Kidney tubule cell (primary cell): ENCODE measurements at regions not wholly inside any gene's neighbourhood (a gene's known extent, or its start where the extent isn't known, plus 50 kb on each side); places are given as distances from the start of the nearest gene placed in this dataset.
A peak's percentile ranks its signal among the peaks of the same experiment; 100 is the strongest.
"Not testable (repeated sequence)": the region's sequence is repeated elsewhere in the genome, so short reads cannot be mapped to it uniquely, and the experiment has no call there.

Experiments
- DNase-seq: peaks from one replicate; pipeline ENCODE4 v3.0.0-alpha.2; 2018; ENCODE audit warnings: low spot score

GRCh38 chr4:151519728-151520415 is 110.9 kb downstream of the FHIP1A start:
- DNase-seq: no peak

- DNase-seq: no peak
These were observed 114.0 kb downstream of the FHIP1A start for GRCh38 chr4:151522866-151523519.

GRCh38 chr4:151524610-151525009 is 115.6 kb downstream of the FHIP1A start:
- no peak for DNase-seq

- not testable (repeated sequence) for DNase-seq
These were observed 117.5 kb downstream of the FHIP1A start for GRCh38 chr4:151526489-151526888.

GRCh38 chr4:151527699-151528098 is 118.7 kb downstream of the FHIP1A start:
- peak; percentile 30 for DNase-seq

GRCh38 chr4:151529187-151529586 is 120.2 kb downstream of the FHIP1A start:
- DNase-seq: no peak

- peak; percentile 38 for DNase-seq
These were observed 121.3 kb downstream of the FHIP1A start for GRCh38 chr4:151530230-151530629.

- no peak for DNase-seq
These were observed 121.8 kb downstream of the FHIP1A start for GRCh38 chr4:151530783-151531182.

GRCh38 chr4:151532001-151532708 is 123.2 kb downstream of the FHIP1A start:
- no peak for DNase-seq

- no peak for DNase-seq
These were observed 125.2 kb downstream of the FHIP1A start for GRCh38 chr4:151534195-151534594.

GRCh38 chr4:151535366-151535765 is 126.4 kb downstream of the FHIP1A start:
- no peak for DNase-seq

GRCh38 chr4:151537687-151538086 is 128.7 kb downstream of the FHIP1A start:
- no peak for DNase-seq

- DNase-seq: no peak
These were observed 130.0 kb downstream of the FHIP1A start for GRCh38 chr4:151538963-151539362.

- DNase-seq: peak; percentile 96
These were observed 131.9 kb downstream of the FHIP1A start for GRCh38 chr4:151540728-151541388.

GRCh38 chr4:151541389-151542071 is 132.6 kb downstream of the FHIP1A start:
- peak; percentile 73 for DNase-seq

GRCh38 chr4:151548708-151549107 is 139.7 kb downstream of the FHIP1A start:
- no peak for DNase-seq

- not testable (repeated sequence) for DNase-seq
These were observed 140.4 kb downstream of the FHIP1A start for GRCh38 chr4:151549378-151549777.

- DNase-seq: no peak
These were observed 144.9 kb downstream of the FHIP1A start for GRCh38 chr4:151553874-151554273.

GRCh38 chr4:151555151-151555945 is 146.4 kb downstream of the FHIP1A start:
- no peak for DNase-seq

GRCh38 chr4:151558496-151559113 is 149.6 kb downstream of the FHIP1A start:
- DNase-seq: no peak

GRCh38 chr4:151559595-151559994 is 150.6 kb downstream of the FHIP1A start:
- DNase-seq: no peak
